HG02970 (cell line): ENCODE measurements at regions not wholly inside any gene's neighbourhood (a gene's known extent, or its start where the extent isn't known, plus 50 kb on each side); places are given as distances from the start of the nearest gene placed in this dataset.

ENCODE experiments used
- ATAC-seq: cut with Tn5 transposase; IDR thresholded peaks from one replicate; pipeline ENCODE4 v1.9.1; 2021; ENCODE audit warnings: mild to moderate bottlenecking, moderate library complexity, moderate number of reproducible peaks; ENCODE audit not compliant: unreplicated experiment, low FRiP score

GRCh38 chr6:21457647-21458046 is 135.9 kb upstream of the SOX4 start:
- ATAC-seq, result no peak

- no peak for ATAC-seq
Observed at GRCh38 chr6:21459641-21460040, 133.9 kb upstream of the SOX4 start.

- ATAC-seq, result no peak
Observed at GRCh38 chr6:21461844-21462518, 131.6 kb upstream of the SOX4 start.

GRCh38 chr6:21462519-21462852 is 131.1 kb upstream of the SOX4 start:
- no peak for ATAC-seq

- no peak for ATAC-seq
Observed at GRCh38 chr6:21467091-21467490, 126.5 kb upstream of the SOX4 start.

- no peak for ATAC-seq
Observed at GRCh38 chr6:21468461-21468860, 125.1 kb upstream of the SOX4 start.

DNA sequence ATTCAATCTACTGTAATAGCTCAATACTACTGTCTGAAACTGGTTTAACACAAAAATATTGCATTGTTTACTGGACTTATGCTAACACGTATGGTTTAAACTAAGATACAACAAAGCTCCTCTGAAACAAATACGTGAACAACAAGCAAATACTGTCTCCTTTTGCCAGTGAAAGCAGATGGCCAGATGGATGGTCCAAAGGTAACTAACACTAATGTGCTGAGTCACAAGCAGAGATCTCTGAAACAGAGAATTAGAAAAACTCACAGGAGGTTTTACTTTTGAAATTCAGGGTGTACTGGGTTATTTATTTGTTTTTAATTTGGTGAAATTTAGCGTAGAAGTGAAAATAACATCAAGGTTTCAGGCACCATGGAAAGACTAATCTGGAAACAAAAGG is 124.3 kb upstream of the SOX4 start:
- ATAC-seq, result no peak

DNA sequence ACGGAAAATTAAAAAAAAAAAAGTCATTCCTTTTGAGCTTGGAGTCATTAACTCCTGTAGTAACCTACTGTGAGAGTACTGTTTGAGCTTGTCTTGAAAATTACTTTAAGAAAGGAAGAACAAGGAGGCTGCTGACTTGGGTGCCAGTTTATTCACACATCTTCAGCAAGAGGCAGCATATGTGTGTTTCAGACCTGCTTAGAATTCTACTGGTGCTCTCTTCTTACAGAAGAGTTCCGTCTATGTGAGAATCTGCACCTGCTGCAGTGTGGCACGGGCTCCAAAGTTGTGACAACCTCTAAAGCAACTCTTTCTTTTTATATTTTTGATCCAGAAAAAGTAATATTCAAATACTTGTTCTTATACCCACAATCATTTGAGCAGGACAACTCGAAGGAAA is 117.4 kb upstream of the SOX4 start:
- no peak for ATAC-seq

DNA sequence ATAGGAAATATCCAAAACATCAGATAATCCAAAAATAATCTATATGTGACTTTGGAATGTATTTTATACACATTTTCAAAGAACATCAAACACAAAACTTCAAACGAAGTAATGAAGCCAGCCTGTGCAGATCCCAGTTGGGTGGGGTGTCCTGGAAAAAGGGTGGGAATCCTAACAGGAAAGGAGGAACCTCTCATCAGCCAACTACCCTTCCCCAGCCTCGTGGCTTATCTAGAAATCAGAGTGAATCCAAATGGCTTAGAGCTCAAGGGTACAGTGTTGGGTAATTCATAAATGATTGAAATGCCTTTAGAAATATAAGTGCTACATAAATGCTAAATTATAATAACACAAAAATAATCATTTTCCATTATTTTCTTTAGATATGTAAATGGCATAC is 115.1 kb upstream of the SOX4 start:
- ATAC-seq, result no peak

GRCh38 chr6:21478883-21479539 is 114.5 kb upstream of the SOX4 start:
- ATAC-seq, result no peak

DNA sequence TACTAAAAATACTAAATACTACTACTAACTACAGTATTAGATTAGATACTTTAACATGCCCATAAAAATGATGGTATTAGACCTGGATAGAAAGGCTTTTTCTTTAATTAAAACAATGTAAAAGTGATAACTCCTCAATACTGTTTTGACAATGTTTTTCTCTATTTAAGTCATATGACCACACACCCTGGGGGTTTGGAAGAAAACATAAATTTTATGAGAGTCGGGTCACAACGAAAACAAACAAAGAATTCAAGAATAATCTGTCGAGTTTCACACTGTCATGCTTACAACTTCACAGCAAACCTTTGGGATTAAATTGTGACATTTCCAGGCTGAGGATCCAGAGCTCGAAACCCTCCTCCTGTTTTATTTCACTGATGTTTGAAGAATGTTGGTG is 107.4 kb upstream of the SOX4 start:
- no peak for ATAC-seq

DNA sequence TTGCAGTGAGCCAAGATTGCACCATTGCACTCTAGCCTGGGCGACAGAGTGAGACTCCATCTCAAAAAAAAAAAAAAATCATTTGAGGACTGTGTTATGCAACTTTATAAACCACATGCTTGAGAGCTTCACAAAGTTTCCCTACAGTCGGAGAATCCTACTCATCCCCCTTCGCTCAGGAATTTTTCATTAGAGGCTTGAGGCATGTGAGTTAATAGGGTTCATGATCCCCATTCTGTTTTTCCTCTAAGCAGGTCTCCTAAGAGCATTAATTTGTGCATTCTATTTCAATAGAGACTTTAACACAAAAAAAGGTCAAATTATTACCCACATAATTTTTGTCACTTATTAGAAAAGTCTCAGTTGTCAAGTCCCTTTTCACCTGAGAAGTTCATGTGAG is 103.7 kb upstream of the SOX4 start:
- ATAC-seq, result no peak

DNA sequence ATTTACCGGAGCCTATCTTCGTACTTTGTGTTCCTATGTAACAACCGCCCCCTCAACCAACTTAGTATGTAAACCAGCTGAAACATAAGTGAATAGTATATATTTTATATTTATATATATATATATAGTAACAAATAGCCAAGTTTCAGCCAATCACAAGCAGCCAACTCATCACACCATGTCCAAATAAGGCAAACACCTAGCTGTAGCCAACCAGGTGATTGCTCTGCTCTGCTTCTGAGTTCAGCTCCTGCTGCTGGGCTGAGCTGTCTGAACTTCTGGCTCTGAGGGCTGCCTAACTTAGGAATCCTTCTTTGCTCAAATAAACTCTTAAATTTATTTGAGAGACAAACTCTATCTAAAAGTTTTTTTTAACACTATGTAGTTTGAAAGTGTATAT is 101.6 kb upstream of the SOX4 start:
- no peak for ATAC-seq

GRCh38 chr6:21494505-21494904 is 99.0 kb upstream of the SOX4 start:
- ATAC-seq, result no peak

DNA sequence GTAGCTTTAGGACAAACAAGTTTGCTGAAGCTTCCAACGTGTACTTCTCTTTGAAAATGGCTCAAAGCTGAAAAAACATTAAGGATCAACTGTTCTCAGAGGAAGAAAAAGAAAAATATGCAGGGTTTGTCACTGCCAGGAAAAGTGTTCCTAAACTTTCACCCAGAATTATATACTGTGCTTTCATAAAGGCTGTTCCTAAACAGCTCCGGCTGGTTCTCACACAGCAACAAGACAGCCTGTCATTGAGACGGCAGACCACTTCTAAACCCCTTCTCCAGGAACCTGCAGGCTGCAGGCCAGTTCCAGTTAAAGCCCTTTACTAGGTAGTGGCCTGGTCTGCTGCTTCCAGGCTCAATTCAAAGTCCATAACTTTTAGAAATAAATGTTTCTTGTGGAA is 97.4 kb upstream of the SOX4 start:
- no peak for ATAC-seq

GRCh38 chr6:21496706-21497105 is 96.8 kb upstream of the SOX4 start:
- no peak for ATAC-seq

DNA sequence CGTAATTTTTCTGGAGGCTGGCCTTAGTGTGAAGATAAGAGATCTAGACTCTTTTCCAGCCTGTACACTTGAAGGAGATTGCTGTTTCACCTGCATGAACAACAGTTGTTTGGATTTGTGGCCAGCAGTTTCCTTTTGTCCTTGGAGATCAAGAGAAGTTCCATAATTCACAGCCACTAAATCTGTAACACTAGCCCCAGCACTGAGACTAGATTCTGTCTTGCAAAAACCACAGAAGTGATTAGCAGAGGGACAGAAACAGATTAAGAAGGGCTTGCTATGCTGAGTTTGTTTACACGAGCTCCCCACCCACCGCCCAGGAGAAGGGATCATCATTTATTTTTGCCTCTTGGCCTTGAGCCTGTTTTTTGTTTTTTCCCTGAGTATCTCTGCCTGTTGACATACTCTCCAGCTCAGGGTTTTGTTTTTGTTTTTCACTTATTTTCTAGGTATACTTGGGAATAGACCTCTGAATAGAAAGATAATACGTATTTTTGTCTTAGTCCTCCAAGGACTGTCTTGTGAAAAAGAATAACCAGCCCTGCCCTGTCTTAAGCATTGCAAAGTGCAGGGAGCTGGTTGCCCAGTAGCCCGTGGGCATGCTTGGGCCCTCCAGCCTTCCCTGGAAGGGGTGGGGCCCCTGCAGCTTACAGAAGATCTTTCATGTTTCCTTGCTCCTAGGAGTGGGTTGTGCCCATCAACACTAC is 93.1 kb upstream of the SOX4 start:
- ATAC-seq, result no peak

GRCh38 chr6:21501021-21501354 is 92.6 kb upstream of the SOX4 start:
- no peak for ATAC-seq

DNA sequence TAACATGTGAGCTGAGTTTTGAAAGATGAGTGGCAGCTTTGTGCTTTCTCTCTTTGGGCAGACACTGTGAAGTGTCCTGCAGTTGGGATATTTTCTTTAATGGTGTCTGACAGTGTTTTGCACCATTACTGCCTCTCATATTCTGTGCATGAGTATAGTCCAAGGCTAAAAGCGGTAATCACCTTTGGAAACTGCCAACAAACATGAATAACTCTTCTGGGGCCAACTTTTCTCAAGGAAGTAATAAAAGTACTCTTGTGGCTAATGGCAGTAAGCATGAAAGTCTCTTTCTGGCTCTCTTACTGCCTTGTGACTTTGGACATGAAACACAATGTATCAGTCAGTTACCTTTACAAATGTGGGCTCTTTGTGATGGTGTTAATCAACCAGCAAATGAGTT is 91.7 kb upstream of the SOX4 start:
- no peak for ATAC-seq

DNA sequence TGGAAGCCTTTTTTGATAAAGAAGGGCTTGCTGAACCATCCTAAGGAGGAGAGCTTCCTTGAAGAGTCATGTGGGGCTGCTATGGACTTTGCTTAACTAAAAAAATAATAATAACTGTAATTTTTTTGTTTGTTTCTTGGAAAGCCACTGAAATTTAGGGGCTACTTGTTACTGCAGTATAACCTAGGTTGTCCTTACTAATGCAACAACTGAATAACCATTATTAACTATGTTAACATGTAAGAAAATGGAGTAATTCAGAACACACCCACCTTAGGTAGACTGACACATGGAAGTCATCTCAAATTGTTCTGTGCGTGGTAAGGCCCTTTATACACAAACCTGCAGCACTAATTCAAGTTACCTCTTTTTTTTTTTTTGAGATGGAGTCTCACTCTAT is 90.9 kb upstream of the SOX4 start:
- ATAC-seq, result no peak

DNA sequence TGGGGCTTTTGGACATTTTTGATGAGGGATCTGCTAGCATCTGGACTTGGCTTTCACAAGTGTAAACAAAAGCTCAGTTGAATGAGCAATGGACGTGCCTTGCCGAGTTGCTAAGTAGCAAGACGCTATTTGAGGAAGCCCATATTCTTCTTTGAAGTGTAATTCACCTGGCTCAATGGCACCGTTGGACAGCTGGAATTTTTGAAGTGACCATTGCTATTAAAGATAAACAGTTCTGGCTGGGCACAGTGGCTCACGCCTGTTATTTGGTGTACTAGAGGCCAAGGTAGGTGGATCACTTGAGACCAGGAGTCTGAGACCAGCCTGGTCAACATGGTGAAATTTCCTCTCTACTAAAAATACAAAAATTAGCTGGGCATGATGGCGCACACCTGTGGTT is 88.8 kb upstream of the SOX4 start:
- ATAC-seq, result no peak

DNA sequence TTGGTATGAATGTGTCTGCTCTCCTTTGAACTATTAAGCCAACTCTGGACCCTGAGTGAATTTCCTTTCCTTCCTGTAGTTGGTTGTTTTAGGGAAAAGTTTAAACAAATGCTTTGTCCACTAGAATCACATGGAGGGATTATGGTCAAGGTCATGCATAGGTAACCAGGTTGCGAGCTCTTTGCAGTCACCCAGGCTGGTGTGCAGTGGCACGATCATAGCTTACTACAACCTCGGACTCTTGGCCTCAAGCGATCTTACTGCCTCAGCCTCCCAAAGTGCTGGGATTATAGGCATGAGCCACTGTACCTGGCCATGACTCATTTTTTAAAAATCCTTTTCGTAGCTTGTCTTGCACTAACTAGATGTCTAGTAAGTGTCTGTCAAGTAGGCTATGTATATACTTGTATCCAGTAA is 88.0 kb upstream of the SOX4 start:
- no peak for ATAC-seq
